ENCODE measurements at regions not wholly inside any gene's neighbourhood (a gene's known extent, or its start where the extent isn't known, plus 50 kb on each side); places are given as distances from the start of the nearest gene placed in this dataset.

- Mint-ChIP-seq H3K27ac (ENCODE audit: unreplicated experiment) (no peak overlapping the region), H3K4me3 (ENCODE audit: unreplicated experiment) (no peak overlapping the region), H3K9me3 (ENCODE audit: unreplicated experiment) (no peaks in the 10 kb centered on the region), H3K27me3 (ENCODE audit: unreplicated experiment) (peaks cover 2% of the 10 kb centered on the region), H3K4me1 (ENCODE audit: unreplicated experiment) (no peaks in the 10 kb centered on the region), H3K36me3 (ENCODE audit: low read depth, unreplicated experiment) (peaks cover 11% of the 10 kb centered on the region)
- no peak for DNase-seq (ENCODE audit: low spot score)
- no peak for TF ChIP-seq CTCF (IDR thresholded peaks at IDR 0.05; ENCODE audit: unreplicated experiment)
Measured at GRCh38 chr6:4270776-4271175, 135.4 kb upstream of the ECI2 start.

GRCh38 chr6:4270001-4270400, 134.6 kb upstream of the ECI2 start:
- Mint-ChIP-seq H3K27me3 (ENCODE audit: unreplicated experiment) (peaks cover 2% of the 10 kb centered on the region), H3K4me1 (ENCODE audit: unreplicated experiment) (no peaks in the 10 kb centered on the region), H3K36me3 (ENCODE audit: low read depth, unreplicated experiment) (peaks cover 11% of the 10 kb centered on the region), H3K9me3 (ENCODE audit: unreplicated experiment) (no peaks in the 10 kb centered on the region), H3K4me3 (ENCODE audit: unreplicated experiment) (no peak overlapping the region), H3K27ac (ENCODE audit: unreplicated experiment) (no peak overlapping the region)
- DNase-seq (ENCODE audit: low spot score) = no peak
- TF ChIP-seq CTCF (IDR thresholded peaks at IDR 0.05; ENCODE audit: unreplicated experiment) = no peak

- Mint-ChIP-seq H3K9me3 (ENCODE audit: unreplicated experiment) (no peaks in the 10 kb centered on the region), H3K27me3 (ENCODE audit: unreplicated experiment) (peaks cover 2% of the 10 kb centered on the region), H3K4me1 (ENCODE audit: unreplicated experiment) (peaks cover 3% of the 10 kb centered on the region), H3K27ac (ENCODE audit: unreplicated experiment) (no peak overlapping the region), H3K36me3 (ENCODE audit: low read depth, unreplicated experiment) (peaks cover 11% of the 10 kb centered on the region), H3K4me3 (ENCODE audit: unreplicated experiment) (no peak overlapping the region)
- no peak for TF ChIP-seq CTCF (IDR thresholded peaks at IDR 0.05; ENCODE audit: unreplicated experiment)
- no peak for DNase-seq (ENCODE audit: low spot score)
Measured at GRCh38 chr6:4268171-4268570, 132.8 kb upstream of the ECI2 start.

- DNase-seq (ENCODE audit: low spot score) = no peak
- Mint-ChIP-seq H3K36me3 (ENCODE audit: low read depth, unreplicated experiment) (peaks cover 11% of the 10 kb centered on the region), H3K4me1 (ENCODE audit: unreplicated experiment) (peaks cover 18% of the 10 kb centered on the region), H3K27ac (ENCODE audit: unreplicated experiment) (no peak overlapping the region), H3K27me3 (ENCODE audit: unreplicated experiment) (peaks cover 2% of the 10 kb centered on the region), H3K9me3 (ENCODE audit: unreplicated experiment) (no peaks in the 10 kb centered on the region), H3K4me3 (ENCODE audit: unreplicated experiment) (no peak overlapping the region)
- no peak for TF ChIP-seq CTCF (IDR thresholded peaks at IDR 0.05; ENCODE audit: unreplicated experiment)
Measured at GRCh38 chr6:4265740-4266139, 130.4 kb upstream of the ECI2 start.

- H3K27me3 Mint-ChIP-seq (ENCODE audit: unreplicated experiment) = peaks cover 4% of the 10 kb centered on the region
Measured at GRCh38 chr6:4264601-4265000, 129.2 kb upstream of the ECI2 start.

More at GRCh38 chr6:4264601-4265000, 129.2 kb upstream of the ECI2 start:
- Mint-ChIP-seq H3K9me3 (ENCODE audit: unreplicated experiment) (no peaks in the 10 kb centered on the region), H3K36me3 (ENCODE audit: low read depth, unreplicated experiment) (peaks cover 11% of the 10 kb centered on the region), H3K4me3 (ENCODE audit: unreplicated experiment) (no peak overlapping the region), H3K4me1 (ENCODE audit: unreplicated experiment) (peaks cover 28% of the 10 kb centered on the region), H3K27ac (ENCODE audit: unreplicated experiment) (no peak overlapping the region)
- DNase-seq (ENCODE audit: low spot score) = no peak
- no peak for TF ChIP-seq CTCF (IDR thresholded peaks at IDR 0.05; ENCODE audit: unreplicated experiment)

All from endothelial cell (in vitro differentiated cells).